A172 (cell line): ENCODE measurements at regions not wholly inside any gene's neighbourhood (a gene's known extent, or its start where the extent isn't known, plus 50 kb on each side); places are given as distances from the start of the nearest gene placed in this dataset.

Experiments
- DNase-seq: peaks from one replicate; pipeline ENCODE4 v3.0.0-alpha.2; 2015; ENCODE audit warnings: low spot score

GRCh38 chr9:13555516-13555915, 276.0 kb upstream of the MPDZ start:
- DNase-seq = no peak

- no peak for DNase-seq
These were observed 275.1 kb upstream of the MPDZ start for GRCh38 chr9:13554626-13555025.

- no peak for DNase-seq
These were observed 273.2 kb upstream of the MPDZ start for GRCh38 chr9:13552606-13553215.

GRCh38 chr9:13550519-13550918, 271.0 kb upstream of the MPDZ start:
- no peak for DNase-seq

GRCh38 chr9:13548535-13548934, 269.0 kb upstream of the MPDZ start:
- DNase-seq = no peak

GRCh38 chr9:13535141-13535540, 255.6 kb upstream of the MPDZ start:
- no peak for DNase-seq

- DNase-seq = no peak
These were observed 254.5 kb upstream of the MPDZ start for GRCh38 chr9:13534006-13534405.

- no peak for DNase-seq
These were observed 252.9 kb upstream of the MPDZ start for GRCh38 chr9:13532407-13532806.

- no peak for DNase-seq
These were observed 250.0 kb upstream of the MPDZ start for GRCh38 chr9:13529321-13530104.

- DNase-seq = no peak
These were observed 244.8 kb upstream of the MPDZ start for GRCh38 chr9:13524245-13524644.

- DNase-seq = no peak
These were observed 240.6 kb upstream of the MPDZ start for GRCh38 chr9:13520069-13520468.

- DNase-seq = no peak
These were observed 234.4 kb upstream of the MPDZ start for GRCh38 chr9:13513716-13514444.

GRCh38 chr9:13513286-13513685, 233.8 kb upstream of the MPDZ start:
- no peak for DNase-seq

- no peak for DNase-seq
These were observed 229.2 kb upstream of the MPDZ start for GRCh38 chr9:13508681-13509080.

GRCh38 chr9:13508086-13508485, 228.6 kb upstream of the MPDZ start:
- no peak for DNase-seq

GRCh38 chr9:13505797-13506196, 226.3 kb upstream of the MPDZ start:
- no peak for DNase-seq

GRCh38 chr9:13503599-13503998, 224.1 kb upstream of the MPDZ start:
- DNase-seq = no peak

- DNase-seq = no peak
These were observed 223.0 kb upstream of the MPDZ start for GRCh38 chr9:13502484-13502883.

GRCh38 chr9:13501018-13501417, 221.5 kb upstream of the MPDZ start:
- DNase-seq = no peak

- no peak for DNase-seq
These were observed 220.5 kb upstream of the MPDZ start for GRCh38 chr9:13500034-13500433.

GRCh38 chr9:13493697-13494096, 214.2 kb upstream of the MPDZ start:
- DNase-seq = no peak

- DNase-seq = no peak
These were observed 212.3 kb upstream of the MPDZ start for GRCh38 chr9:13491493-13492424.
